IPS-18c (cell line): ENCODE measurements at regions not wholly inside any gene's neighbourhood (a gene's known extent, or its start where the extent isn't known, plus 50 kb on each side); places are given as distances from the start of the nearest gene placed in this dataset.
"Not testable (repeated sequence)": the region's sequence is repeated elsewhere in the genome, so short reads cannot be mapped to it uniquely, and the experiment has no call there.

Experiments used
- H3K4me3 ChIP-seq: 2 replicates; pipeline ENCODE4 v1.7.0; 2013; ENCODE audit warnings: low read depth, mild to moderate bottlenecking, low read length, moderate library complexity; ENCODE audit not compliant: insufficient read depth
- H3K9me3 ChIP-seq: one replicate; pipeline ENCODE4 v1.6.1; 2013; ENCODE audit warnings: mild to moderate bottlenecking, low read length, moderate library complexity; ENCODE audit not compliant: control insufficient read depth, insufficient read depth

GRCh38 chrX:46260499-46260898, 284.7 kb downstream of the ZNF674 start:
- H3K4me3 ChIP-seq: no peak overlapping the region
- H3K9me3 ChIP-seq: peaks cover 4% of the 10 kb centered on the region

GRCh38 chrX:46258356-46258755, 286.9 kb downstream of the ZNF674 start:
- H3K9me3 ChIP-seq: peaks cover 4% of the 10 kb centered on the region

GRCh38 chrX:46257451-46257879, 287.8 kb downstream of the ZNF674 start:
- H3K4me3 ChIP-seq: no peak overlapping the region
- H3K9me3 ChIP-seq: peaks cover 6% of the 10 kb centered on the region

More at GRCh38 chrX:46258356-46258755, 286.9 kb downstream of the ZNF674 start:
- no peak overlapping the region for H3K4me3 ChIP-seq

GRCh38 chrX:46256875-46257274, 288.3 kb downstream of the ZNF674 start:
- Histone ChIP-seq H3K4me3 (no peak overlapping the region), H3K9me3 (peaks cover 4% of the 10 kb centered on the region)

DNA sequence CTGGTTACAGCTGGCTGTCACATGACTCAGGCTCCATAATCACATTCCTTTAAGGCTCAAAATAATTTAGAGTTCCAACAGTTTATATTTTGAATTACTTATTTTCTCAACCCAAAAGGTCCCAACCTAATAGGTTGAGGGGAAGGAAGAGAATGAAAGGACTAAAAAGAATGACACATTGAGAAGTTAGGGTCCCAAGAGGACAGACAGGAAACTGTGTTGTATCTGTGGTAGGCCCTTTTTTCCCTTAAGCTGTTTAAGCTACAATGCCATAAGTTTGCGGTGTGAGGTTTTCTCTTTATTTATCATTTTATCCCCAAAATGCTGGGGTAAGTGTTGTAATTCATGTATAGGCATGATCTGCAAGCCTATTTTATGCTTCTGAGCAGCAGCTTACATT, 290.2 kb downstream of the ZNF674 start:
- peaks cover 6% of the 10 kb centered on the region for H3K9me3 ChIP-seq
- H3K4me3 ChIP-seq: no peak overlapping the region

- Histone ChIP-seq H3K4me3 (no peak overlapping the region), H3K9me3 (peaks cover 6% of the 10 kb centered on the region)
Measured at GRCh38 chrX:46254641-46255040, 290.6 kb downstream of the ZNF674 start.

- Histone ChIP-seq H3K9me3 (peaks cover 4% of the 10 kb centered on the region), H3K4me3 (no peak overlapping the region)
Measured at GRCh38 chrX:46251755-46252154, 293.5 kb downstream of the ZNF674 start.

DNA sequence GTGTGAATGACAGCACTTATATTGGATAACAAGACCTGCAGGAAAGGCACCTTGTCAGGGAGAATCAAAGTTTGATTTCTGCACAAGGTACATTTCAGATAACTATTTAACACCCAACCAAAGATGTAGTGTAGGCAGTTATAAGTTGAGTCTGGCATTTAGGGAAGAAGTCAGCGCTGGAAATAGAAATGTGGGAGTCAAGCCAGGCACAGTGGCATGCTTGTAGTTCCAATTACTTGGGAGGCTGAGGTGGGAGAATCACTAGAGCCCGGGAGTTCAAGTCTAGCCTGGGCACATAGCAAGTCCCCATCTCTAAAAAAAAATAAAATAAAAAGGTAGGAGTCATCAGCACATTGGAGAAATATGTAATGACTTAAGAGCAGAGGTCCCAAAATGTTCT, 295.1 kb downstream of the ZNF674 start:
- Histone ChIP-seq H3K9me3 (peaks cover 4% of the 10 kb centered on the region), H3K4me3 (no peak overlapping the region)

DNA sequence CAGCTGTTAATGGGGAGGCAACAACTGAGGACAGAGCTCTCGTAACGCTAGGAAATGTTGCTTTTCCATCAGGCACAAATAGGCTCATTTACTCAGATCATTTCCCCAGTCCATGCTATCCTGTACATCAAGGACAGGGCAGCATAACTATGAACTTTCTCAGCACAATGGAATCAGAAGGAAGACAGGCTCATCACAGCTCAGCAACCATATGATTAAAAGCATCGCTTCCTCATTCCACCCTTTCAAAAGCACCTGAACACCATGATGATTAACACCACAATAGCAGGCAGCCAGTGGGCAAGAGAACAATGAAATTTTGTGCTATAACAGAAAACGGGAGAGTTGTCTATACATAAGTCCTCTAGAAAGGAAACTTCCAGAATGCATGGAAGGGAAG, 297.8 kb downstream of the ZNF674 start:
- Histone ChIP-seq H3K9me3 (peaks cover 2% of the 10 kb centered on the region), H3K4me3 (no peak overlapping the region)

- Histone ChIP-seq H3K4me3 (no peak overlapping the region; the same call in 1 of the 2 replicates), H3K9me3 (no peaks in the 10 kb centered on the region)
Measured at GRCh38 chrX:46244451-46244850, 300.8 kb downstream of the ZNF674 start.

DNA sequence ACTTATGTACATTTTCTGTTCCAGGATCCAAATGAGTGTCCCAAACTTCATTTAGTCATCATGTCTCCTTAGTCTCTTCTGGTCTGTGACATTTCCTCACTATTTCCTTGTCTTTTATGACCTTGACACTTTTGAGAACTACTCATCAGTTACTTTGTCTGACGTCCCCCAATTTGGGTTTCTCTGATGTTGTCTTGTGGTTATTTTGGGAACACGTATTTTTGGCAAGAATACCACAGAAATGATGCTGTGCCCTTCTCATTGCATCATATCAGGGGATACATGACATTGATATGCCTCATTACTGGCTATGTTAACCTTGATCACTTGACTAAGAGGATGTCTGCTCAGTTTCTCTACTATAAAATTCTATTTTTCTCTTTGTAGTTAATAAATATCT, 308.8 kb downstream of the ZNF674 start:
- peaks cover 9% of the 10 kb centered on the region for H3K9me3 ChIP-seq
- H3K4me3 ChIP-seq: no peak overlapping the region

GRCh38 chrX:46235778-46236177, 309.4 kb downstream of the ZNF674 start:
- no peak overlapping the region for H3K4me3 ChIP-seq
- peaks cover 9% of the 10 kb centered on the region for H3K9me3 ChIP-seq

- Histone ChIP-seq H3K4me3 (no peak overlapping the region), H3K9me3 (peaks cover 9% of the 10 kb centered on the region)
Measured at GRCh38 chrX:46234775-46235174, 310.4 kb downstream of the ZNF674 start.

GRCh38 chrX:46228389-46228788, 316.8 kb downstream of the ZNF674 start:
- H3K9me3 ChIP-seq: peaks cover 4% of the 10 kb centered on the region
- H3K4me3 ChIP-seq: no peak overlapping the region

DNA sequence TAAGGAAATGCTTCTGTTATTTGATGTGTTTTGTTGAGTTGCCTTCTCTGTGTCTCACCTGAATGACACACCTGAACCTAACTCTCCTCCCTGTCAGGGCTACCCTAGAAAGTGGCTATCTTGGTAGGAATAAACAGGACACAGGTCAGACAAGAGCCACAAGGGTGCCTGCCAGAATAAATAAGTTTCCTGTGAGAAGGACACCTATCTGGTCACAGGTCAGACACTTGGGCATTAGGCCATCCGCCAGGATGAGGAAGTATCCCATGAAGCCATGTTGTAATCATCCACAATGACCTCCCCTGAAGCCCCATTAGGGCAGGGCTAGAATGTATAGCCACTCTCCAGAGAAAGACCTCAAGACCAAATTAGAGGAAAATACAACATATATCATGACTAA, 318.8 kb downstream of the ZNF674 start:
- no peak overlapping the region for H3K4me3 ChIP-seq
- no peaks in the 10 kb centered on the region for H3K9me3 ChIP-seq

- H3K4me3 ChIP-seq, H3K9me3 ChIP-seq: not testable (repeated sequence)
Measured at GRCh38 chrX:46223499-46223898, 321.7 kb downstream of the ZNF674 start.

DNA sequence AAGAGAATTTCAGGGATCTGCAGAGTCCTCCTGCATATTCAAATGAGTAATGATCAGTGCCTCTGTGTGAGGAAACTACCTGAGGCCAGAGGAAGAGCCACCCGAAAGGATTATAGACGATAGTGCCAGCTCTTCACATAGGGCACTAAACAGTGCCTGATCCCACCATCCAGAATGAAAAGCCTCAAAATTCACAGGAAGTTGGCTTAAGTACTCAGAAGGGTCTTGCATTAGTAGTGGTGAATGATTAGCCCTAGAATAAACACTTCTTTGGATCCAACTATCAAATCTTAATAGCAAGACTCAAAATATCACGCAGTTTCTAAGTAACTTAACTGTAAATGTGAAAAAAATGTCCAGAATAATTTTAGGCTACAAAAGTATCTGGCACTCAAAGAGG, 324.4 kb downstream of the ZNF674 start:
- H3K4me3 ChIP-seq: no peak overlapping the region
- H3K9me3 ChIP-seq: no peaks in the 10 kb centered on the region

DNA sequence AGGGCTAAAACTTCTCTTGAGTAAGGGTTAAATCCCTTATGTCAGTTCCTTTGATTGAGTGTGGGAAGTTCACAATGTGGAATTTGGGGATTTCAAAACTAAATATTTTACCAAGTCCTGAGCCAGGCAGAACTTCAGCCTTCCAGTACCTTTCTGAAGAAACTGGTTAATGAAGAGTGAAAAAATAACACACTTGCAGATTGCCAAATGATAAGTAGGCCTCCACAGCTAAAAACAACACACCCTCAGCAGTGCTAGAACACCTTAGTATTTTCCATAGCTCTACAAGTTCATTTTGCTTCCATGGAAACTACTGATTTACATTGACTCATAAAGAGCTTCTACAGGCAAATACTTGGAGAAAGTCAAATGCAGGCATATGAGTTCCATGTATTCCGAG, 326.8 kb downstream of the ZNF674 start:
- no peaks in the 10 kb centered on the region for H3K9me3 ChIP-seq
- H3K4me3 ChIP-seq: no peak overlapping the region

GRCh38 chrX:46216406-46216805, 328.8 kb downstream of the ZNF674 start:
- Histone ChIP-seq H3K9me3 (no peaks in the 10 kb centered on the region), H3K4me3 (no peak overlapping the region)
